ENCODE measurements at regions not wholly inside any gene's neighbourhood (a gene's known extent, or its start where the extent isn't known, plus 50 kb on each side); places are given as distances from the start of the nearest gene placed in this dataset.

DNA sequence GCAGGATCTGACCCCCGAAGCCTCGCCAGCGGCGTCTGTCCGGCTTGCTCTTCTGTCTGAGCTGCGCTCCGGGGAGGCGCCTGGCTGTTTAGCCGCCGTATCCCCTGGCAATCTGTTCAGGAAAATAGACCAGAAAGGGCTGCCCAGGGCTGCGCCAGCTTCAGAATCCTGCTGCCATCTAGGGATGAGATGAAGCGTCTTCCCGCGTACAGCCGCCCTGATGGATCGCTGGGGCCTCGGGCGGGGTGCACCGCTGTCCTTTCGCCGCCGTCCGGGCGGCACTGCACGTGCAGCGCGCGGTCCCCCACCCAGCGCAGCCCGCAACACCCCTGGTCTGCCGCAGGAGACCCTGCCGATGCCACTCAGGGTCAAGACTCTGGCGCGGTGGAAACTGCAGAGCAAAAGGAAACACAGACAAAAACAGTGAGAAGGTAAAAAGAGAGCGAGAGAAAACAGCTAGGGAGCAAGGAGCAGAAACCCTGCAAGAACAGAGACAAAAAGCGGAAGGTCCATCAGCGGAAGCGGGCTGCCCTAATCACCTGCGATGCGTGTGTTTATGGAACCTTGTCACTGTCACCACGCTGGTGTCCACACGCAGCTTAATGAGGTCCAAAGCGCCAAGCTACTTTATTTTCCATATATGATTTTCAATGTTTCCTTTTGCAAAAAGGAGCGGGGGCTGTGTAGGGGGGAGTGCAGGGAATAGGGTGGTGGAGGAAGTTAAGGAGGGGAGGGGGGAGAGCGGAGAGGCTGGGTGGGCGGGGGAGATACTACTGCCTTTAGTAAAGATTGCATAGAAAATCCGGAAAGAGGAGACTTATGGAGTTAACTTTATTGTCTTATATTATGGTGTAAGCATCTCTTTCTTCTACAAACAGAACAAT, 2113.3 kb upstream of the PIK3C3 start:
- H3K9me3 ChIP-seq (replicated peaks) = no peaks in the 10 kb centered on the region
- no peak overlapping the region for H3K4me3 ChIP-seq
- DNase-seq (ENCODE audit: low read depth in 1 of 2, low spot score in 2 of 2) = no peak
- H3K27me3 ChIP-seq (replicated peaks) = no peaks in the 10 kb centered on the region
- no peak overlapping the region for H3K27ac ChIP-seq
- no peaks in the 10 kb centered on the region for H3K36me3 ChIP-seq
- H3K4me1 ChIP-seq (replicated peaks) = no peaks in the 10 kb centered on the region

- Histone ChIP-seq H3K4me3 (no peak overlapping the region), H3K4me1 (replicated peaks) (no peaks in the 10 kb centered on the region), H3K9me3 (replicated peaks) (no peaks in the 10 kb centered on the region), H3K27me3 (replicated peaks) (no peaks in the 10 kb centered on the region), H3K27ac (no peak overlapping the region), H3K36me3 (no peaks in the 10 kb centered on the region)
- no peak for DNase-seq (ENCODE audit: low read depth in 1 of 2, low spot score in 2 of 2)
Observed at GRCh38 chr18:39840856-39841481, 2114.1 kb upstream of the PIK3C3 start.

DNA sequence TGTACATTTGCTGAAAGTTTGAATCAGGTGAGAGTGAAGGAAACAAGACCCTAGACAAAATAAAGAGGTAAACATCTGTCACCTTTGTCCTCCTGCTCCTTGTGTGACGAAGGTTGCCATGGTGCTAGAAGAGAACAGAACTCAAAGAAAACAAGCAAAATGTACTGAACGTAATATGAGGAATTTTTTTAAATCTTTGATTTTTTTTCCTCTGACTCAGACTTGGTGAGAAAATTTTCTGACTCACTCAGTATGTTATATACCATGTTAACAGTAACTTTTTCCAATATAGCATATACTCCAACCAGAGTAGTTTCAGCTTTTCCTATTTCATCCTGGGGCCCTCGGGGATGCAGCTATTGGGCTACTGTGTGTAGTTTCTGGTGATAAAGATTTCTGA, 2114.6 kb upstream of the PIK3C3 start:
- H3K9me3 ChIP-seq (replicated peaks) = no peaks in the 10 kb centered on the region
- no peaks in the 10 kb centered on the region for H3K36me3 ChIP-seq
- no peak overlapping the region for H3K27ac ChIP-seq
- no peaks in the 10 kb centered on the region for H3K27me3 ChIP-seq (replicated peaks)
- no peak overlapping the region for H3K4me3 ChIP-seq
- no peaks in the 10 kb centered on the region for H3K4me1 ChIP-seq (replicated peaks)
- DNase-seq (ENCODE audit: low read depth in 1 of 2, low spot score in 2 of 2) = no peak

- Histone ChIP-seq H3K4me3 (no peak overlapping the region), H3K27ac (no peak overlapping the region), H3K27me3 (replicated peaks) (no peaks in the 10 kb centered on the region), H3K4me1 (replicated peaks) (no peaks in the 10 kb centered on the region), H3K36me3 (no peaks in the 10 kb centered on the region), H3K9me3 (replicated peaks) (no peaks in the 10 kb centered on the region)
- no peak for DNase-seq (ENCODE audit: low read depth in 1 of 2, low spot score in 2 of 2)
Observed at GRCh38 chr18:39839782-39840181, 2115.3 kb upstream of the PIK3C3 start.

DNA sequence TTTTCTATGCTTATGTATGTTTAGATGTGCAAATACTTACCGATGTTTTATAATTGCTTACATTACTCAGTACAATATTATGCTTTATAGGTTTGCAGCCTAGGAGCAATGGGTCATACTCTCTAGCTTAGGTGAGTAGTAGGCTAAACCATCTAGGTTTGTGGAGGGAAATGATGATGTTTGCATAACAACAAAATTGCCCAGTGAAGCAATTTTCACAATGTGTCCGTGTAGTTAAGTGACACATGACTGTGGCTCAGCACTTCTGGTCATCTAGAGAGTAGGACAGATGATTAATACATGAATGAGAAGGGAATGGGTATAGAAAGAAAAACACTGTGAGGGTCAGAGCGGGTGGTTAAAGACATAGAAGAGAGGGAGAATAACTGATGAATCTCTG, 2116.2 kb upstream of the PIK3C3 start:
- no peak for DNase-seq (ENCODE audit: low read depth in 1 of 2, low spot score in 2 of 2)

DNA sequence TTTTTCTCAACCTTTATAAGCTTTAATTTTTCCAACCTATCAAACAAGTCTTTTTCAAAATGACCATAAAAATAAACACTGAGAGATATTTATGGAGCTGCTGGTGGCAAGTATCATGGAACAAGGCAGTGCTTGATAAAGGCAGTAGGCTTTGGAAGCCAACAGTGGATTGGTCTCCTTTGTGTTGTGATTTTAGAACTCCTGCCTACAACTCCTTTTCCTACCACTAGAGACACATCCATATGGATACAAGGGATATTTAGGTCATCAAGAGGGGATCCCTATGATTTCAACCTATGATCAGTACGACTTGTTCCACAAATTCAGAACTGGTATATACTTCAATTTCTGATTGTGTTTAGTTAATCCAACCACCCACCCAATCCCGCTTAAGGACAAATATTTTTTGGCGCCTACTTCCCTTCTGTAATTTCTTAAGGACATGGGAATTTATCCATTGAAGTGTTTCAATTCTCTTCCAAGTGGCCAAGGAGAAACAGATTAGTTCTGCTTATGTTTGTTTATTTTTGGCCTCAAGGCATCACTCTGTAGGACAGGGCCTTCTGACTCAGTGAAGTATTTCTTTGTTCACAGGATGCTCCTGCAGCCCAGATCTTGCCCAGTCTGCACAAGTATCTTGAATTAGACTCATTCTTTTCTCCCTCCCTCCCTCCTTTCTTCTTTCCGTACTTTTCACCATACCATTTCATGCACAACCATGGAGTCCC, 2119.6 kb upstream of the PIK3C3 start:
- DNase-seq (ENCODE audit: low read depth in 1 of 2, low spot score in 2 of 2) = no peak
- H3K4me3 ChIP-seq = no peak overlapping the region

More for the DNA sequence above, 2116.2 kb upstream of the PIK3C3 start:
- no peak overlapping the region for H3K27ac ChIP-seq
- H3K36me3 ChIP-seq = no peaks in the 10 kb centered on the region
- no peaks in the 10 kb centered on the region for H3K4me1 ChIP-seq (replicated peaks)
- H3K9me3 ChIP-seq (replicated peaks) = no peaks in the 10 kb centered on the region
- no peaks in the 10 kb centered on the region for H3K27me3 ChIP-seq (replicated peaks)
- no peak overlapping the region for H3K4me3 ChIP-seq

DNA sequence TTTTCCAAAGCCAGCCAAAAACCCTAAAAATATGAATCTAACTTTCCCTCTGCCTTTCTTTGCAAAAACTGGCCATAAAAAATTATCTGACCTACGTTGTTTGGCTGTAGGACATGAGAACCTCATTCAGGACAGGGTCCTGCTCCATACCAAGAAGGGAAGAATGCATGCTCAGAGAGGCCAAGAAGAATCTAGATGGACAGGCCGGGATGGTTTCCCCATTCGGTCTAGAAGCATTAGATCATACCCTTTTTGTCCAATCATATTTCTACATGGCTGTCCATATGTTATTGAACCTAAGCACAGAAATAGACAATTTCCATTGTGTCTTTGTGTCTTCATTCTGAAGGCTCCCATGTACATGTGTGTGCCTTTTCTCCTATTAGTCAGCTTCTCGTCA, 2120.4 kb upstream of the PIK3C3 start:
- Histone ChIP-seq H3K36me3 (no peaks in the 10 kb centered on the region), H3K27ac (no peak overlapping the region), H3K9me3 (replicated peaks) (peaks cover 2% of the 10 kb centered on the region; the same call in 1 of the 2 replicates), H3K4me1 (replicated peaks) (no peaks in the 10 kb centered on the region), H3K4me3 (no peak overlapping the region), H3K27me3 (replicated peaks) (no peaks in the 10 kb centered on the region)
- no peak for DNase-seq (ENCODE audit: low read depth in 1 of 2, low spot score in 2 of 2)

More for the DNA sequence above, 2119.6 kb upstream of the PIK3C3 start:
- Histone ChIP-seq H3K27me3 (replicated peaks) (no peaks in the 10 kb centered on the region), H3K27ac (no peak overlapping the region), H3K4me1 (replicated peaks) (no peaks in the 10 kb centered on the region), H3K36me3 (no peaks in the 10 kb centered on the region), H3K9me3 (replicated peaks) (peaks cover 2% of the 10 kb centered on the region; the same call in 1 of the 2 replicates)

GRCh38 chr18:39825485-39826150, 2129.4 kb upstream of the PIK3C3 start:
- H3K27me3 ChIP-seq (replicated peaks) = no peaks in the 10 kb centered on the region
- no peaks in the 10 kb centered on the region for H3K4me1 ChIP-seq (replicated peaks)
- peaks cover 6% of the 10 kb centered on the region for H3K9me3 ChIP-seq (replicated peaks)
- no peak for DNase-seq (ENCODE audit: low read depth in 1 of 2, low spot score in 2 of 2)
- no peak overlapping the region for H3K4me3 ChIP-seq
- no peak overlapping the region for H3K27ac ChIP-seq
- H3K36me3 ChIP-seq = no peaks in the 10 kb centered on the region

DNA sequence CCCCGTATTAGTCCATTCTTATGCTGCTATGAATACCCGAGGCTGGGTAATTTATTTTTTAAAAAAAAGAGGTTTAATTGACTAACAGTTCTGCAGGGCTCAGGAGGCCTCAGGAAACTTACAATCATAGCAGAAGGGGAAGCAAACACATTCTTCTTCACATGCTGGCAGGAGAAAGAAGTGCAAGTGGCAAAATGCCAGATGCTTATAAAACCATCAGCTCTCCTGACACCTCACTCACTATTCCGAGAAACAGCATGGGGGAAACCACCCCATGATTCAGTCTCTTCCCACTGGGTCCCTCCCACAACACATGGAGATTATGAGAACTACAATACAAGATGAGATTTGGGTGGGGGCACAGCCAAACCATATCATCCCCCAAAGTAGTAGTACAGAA, 2148.5 kb upstream of the PIK3C3 start:
- no peak for DNase-seq (ENCODE audit: low read depth in 1 of 2, low spot score in 2 of 2)
- Histone ChIP-seq H3K36me3 (no peaks in the 10 kb centered on the region), H3K4me3 (no peak overlapping the region), H3K4me1 (replicated peaks) (no peaks in the 10 kb centered on the region), H3K27me3 (replicated peaks) (no peaks in the 10 kb centered on the region), H3K9me3 (replicated peaks) (peaks cover 14% of the 10 kb centered on the region), H3K27ac (no peak overlapping the region)

DNA sequence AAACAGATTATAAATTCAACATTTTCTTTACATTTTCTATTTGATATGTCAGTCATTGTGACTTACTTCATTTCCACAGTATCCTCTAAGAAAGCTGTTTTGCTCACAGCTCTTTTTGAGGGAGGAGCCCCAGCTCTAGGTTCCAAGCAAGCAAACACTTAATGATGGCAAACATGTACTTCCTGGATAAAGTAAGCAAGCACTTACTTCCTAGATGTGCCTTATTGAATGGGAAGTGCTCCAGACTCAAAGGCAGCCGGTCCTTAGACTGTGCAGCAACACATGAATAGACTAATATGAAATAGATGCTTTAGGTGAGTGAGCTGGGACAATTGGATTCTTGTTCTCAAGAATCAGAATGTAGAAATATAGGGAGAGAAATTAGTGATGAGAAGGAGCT, 2149.8 kb upstream of the PIK3C3 start:
- Histone ChIP-seq H3K4me3 (no peak overlapping the region), H3K27ac (no peak overlapping the region), H3K36me3 (no peaks in the 10 kb centered on the region), H3K9me3 (replicated peaks) (peaks cover 26% of the 10 kb centered on the region), H3K4me1 (replicated peaks) (no peaks in the 10 kb centered on the region), H3K27me3 (replicated peaks) (no peaks in the 10 kb centered on the region)
- no peak for DNase-seq (ENCODE audit: low read depth in 1 of 2, low spot score in 2 of 2)

DNA sequence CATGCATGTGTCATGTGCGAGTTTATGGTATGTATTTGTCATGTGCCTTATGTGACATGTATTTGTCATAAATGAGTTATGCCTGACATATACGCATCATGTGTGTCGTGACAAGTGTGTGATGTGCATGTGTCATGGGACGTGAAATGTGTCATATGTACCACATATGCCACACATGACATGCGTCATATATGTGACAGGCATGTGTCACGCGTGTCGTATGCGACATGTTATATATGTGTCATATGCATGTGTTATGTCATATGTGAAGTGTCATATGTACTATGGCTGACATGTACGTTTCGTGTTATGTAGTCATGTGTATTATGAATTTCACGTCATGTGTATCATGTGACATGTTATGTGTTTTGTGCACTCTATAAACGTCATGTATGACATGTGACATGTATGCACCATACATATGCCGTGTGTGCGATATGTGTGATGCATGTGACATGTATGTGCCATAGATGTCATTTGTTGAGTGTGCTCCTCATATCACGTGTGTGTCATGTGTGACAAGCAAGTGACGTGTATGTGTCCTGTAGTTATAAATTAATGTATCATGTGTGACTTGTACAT, 2152.3 kb upstream of the PIK3C3 start:
- H3K4me3 ChIP-seq = no peak overlapping the region
- H3K36me3 ChIP-seq = no peaks in the 10 kb centered on the region
- H3K27me3 ChIP-seq (replicated peaks) = no peaks in the 10 kb centered on the region
- no peak for DNase-seq (ENCODE audit: low read depth in 1 of 2, low spot score in 2 of 2)
- no peaks in the 10 kb centered on the region for H3K4me1 ChIP-seq (replicated peaks)
- H3K9me3 ChIP-seq (replicated peaks) = peaks cover 29% of the 10 kb centered on the region
- no peak overlapping the region for H3K27ac ChIP-seq

GRCh38 chr18:39801848-39802247, 2153.2 kb upstream of the PIK3C3 start:
- no peak overlapping the region for H3K27ac ChIP-seq
- no peaks in the 10 kb centered on the region for H3K27me3 ChIP-seq (replicated peaks)
- peaks cover 29% of the 10 kb centered on the region for H3K9me3 ChIP-seq (replicated peaks)
- H3K4me1 ChIP-seq (replicated peaks) = no peaks in the 10 kb centered on the region
- DNase-seq (ENCODE audit: low read depth in 1 of 2, low spot score in 2 of 2) = no peak
- H3K36me3 ChIP-seq = no peaks in the 10 kb centered on the region
- H3K4me3 ChIP-seq = no peak overlapping the region

- DNase-seq (ENCODE audit: low read depth in 1 of 2, low spot score in 2 of 2) = no peak
- no peaks in the 10 kb centered on the region for H3K4me1 ChIP-seq (replicated peaks)
- H3K36me3 ChIP-seq = no peaks in the 10 kb centered on the region
- no peak overlapping the region for H3K4me3 ChIP-seq
- peaks cover 29% of the 10 kb centered on the region for H3K9me3 ChIP-seq (replicated peaks)
- H3K27me3 ChIP-seq (replicated peaks) = no peaks in the 10 kb centered on the region
- H3K27ac ChIP-seq = no peak overlapping the region
Observed at GRCh38 chr18:39801010-39801409, 2154.0 kb upstream of the PIK3C3 start.
